Testis (tissue), 2 donors: ENCODE measurements at regions not wholly inside any gene's neighbourhood (a gene's known extent, or its start where the extent isn't known, plus 50 kb on each side); places are given as distances from the start of the nearest gene placed in this dataset.

Experiments used
- CTCF ChIP-seq, 3 experiments: fragments of 450-650 bp in 2 of 3; fragments of 200-600 bp in 1 of 3; sonication (generic) in 1 of 3; IDR thresholded peaks; one replicate each; pipeline ENCODE4 v1.5.1; 2016 to 2019; ENCODE audit warnings: antibody characterized with exemption in 3 of 3, mild to moderate bottlenecking in 2 of 3, moderate library complexity in 1 of 3
- POLR2A ChIP-seq: fragments of 450-650 bp; IDR thresholded peaks from one replicate; pipeline ENCODE4 v1.6.1; 2017; ENCODE audit warnings: antibody characterized with exemption, mild to moderate bottlenecking, moderate library complexity

GRCh38 chr4:159787901-159788300 lies 685.0 kb downstream of the RAPGEF2 start:
- TF ChIP-seq CTCF (IDR thresholded peaks at IDR 0.05) (no peak), POLR2A (no peak)
